IMR-90 (cell line): ENCODE measurements at regions not wholly inside any gene's neighbourhood (a gene's known extent, or its start where the extent isn't known, plus 50 kb on each side); places are given as distances from the start of the nearest gene placed in this dataset.

Experiments used
- BHLHE40 ChIP-seq: fragments of 150-350 bp; IDR thresholded peaks from 2 replicates; pipeline ENCODE4 v1.6.1; 2016; ENCODE audit warnings: mild to moderate bottlenecking, low read depth, low read length
- CEBPB ChIP-seq: IDR thresholded peaks from 2 replicates; pipeline ENCODE4 v1.6.1; 2012; ENCODE audit warnings: low read depth, low read length, improper control_type of control experiment
- MAFK ChIP-seq: IDR thresholded peaks from 2 replicates; pipeline ENCODE4 v1.6.1; 2012; ENCODE audit warnings: low read depth, low read length, improper control_type of control experiment
- MXI1 ChIP-seq: IDR thresholded peaks from 2 replicates; pipeline ENCODE4 v1.6.1; 2012; ENCODE audit warnings: low read depth, mild to moderate bottlenecking, low read length, moderate library complexity, borderline replicate concordance
- NFE2L2 ChIP-seq: fragments of 150-350 bp; IDR thresholded peaks from 2 replicates; pipeline ENCODE4 v1.6.1; 2016; ENCODE audit warnings: low read depth, mild to moderate bottlenecking, low read length
- POLR2A ChIP-seq: IDR thresholded peaks from 2 replicates; pipeline ENCODE4 v1.6.1; 2012; ENCODE audit warnings: mild to moderate bottlenecking, low read depth, low read length
- RAD21 ChIP-seq: IDR thresholded peaks from 2 replicates; pipeline ENCODE4 v1.6.1; 2012; ENCODE audit warnings: low read length, improper control_type of control experiment
- RCOR1 ChIP-seq: IDR thresholded peaks from 2 replicates; pipeline ENCODE4 v1.6.1; 2012; ENCODE audit warnings: mild to moderate bottlenecking, low read length, improper control_type of control experiment; ENCODE audit not compliant: insufficient replicate concordance
- RFX5 ChIP-seq: IDR thresholded peaks from 2 replicates; pipeline ENCODE4 v1.8.0; 2012; ENCODE audit warnings: low read depth, mild to moderate bottlenecking, low read length, moderate library complexity
- SMC3 ChIP-seq: fragments of 150-350 bp; IDR thresholded peaks from 2 replicates; pipeline ENCODE4 v1.6.1; 2016; ENCODE audit warnings: low read depth, mild to moderate bottlenecking, antibody characterized with exemption, low read length, moderate library complexity
- TF ChIP-seq, protein P1 (sequence below): conservative IDR thresholded peaks from 2 replicates; pipeline ENCODE4 v1.5.1; 2012; ENCODE audit warnings: mild to moderate bottlenecking, low read depth, low read length, improper control_type of control experiment
- TF ChIP-seq, protein P2 (sequence below): fragments of 150-350 bp; IDR thresholded peaks from 2 replicates; pipeline ENCODE4 v1.6.1; 2017; ENCODE audit warnings: mild to moderate bottlenecking, antibody characterized with exemption, low read length, low read depth
- TF ChIP-seq, protein P3 (sequence below): fragments of 150-350 bp; IDR thresholded peaks from 2 replicates; pipeline ENCODE4 v1.6.1; 2016; ENCODE audit warnings: low read depth, mild to moderate bottlenecking, low read length, moderate library complexity, borderline replicate concordance

DNA sequence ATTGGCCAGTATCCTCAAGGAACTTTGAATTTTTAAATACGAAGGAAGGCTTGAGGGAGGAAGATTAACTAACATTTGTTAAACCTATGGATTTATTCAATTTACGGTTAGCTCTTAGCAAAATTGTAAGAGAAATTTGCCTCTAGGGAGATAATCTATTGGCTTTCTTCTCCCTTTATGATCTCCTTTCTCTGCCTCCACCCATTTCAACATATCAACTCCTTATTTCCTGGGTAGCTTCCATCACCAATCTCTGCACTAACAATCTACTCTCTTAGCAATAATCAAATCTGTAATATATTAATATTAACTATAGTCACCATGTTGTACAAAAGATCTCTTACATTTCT is 233.9 kb upstream of the CSNK1A1L start:
- TF ChIP-seq, protein P1, sequence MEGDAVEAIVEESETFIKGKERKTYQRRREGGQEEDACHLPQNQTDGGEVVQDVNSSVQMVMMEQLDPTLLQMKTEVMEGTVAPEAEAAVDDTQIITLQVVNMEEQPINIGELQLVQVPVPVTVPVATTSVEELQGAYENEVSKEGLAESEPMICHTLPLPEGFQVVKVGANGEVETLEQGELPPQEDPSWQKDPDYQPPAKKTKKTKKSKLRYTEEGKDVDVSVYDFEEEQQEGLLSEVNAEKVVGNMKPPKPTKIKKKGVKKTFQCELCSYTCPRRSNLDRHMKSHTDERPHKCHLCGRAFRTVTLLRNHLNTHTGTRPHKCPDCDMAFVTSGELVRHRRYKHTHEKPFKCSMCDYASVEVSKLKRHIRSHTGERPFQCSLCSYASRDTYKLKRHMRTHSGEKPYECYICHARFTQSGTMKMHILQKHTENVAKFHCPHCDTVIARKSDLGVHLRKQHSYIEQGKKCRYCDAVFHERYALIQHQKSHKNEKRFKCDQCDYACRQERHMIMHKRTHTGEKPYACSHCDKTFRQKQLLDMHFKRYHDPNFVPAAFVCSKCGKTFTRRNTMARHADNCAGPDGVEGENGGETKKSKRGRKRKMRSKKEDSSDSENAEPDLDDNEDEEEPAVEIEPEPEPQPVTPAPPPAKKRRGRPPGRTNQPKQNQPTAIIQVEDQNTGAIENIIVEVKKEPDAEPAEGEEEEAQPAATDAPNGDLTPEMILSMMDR: no peak
- no peak for TF ChIP-seq RAD21
- TF ChIP-seq RFX5: no peak
- TF ChIP-seq MAFK: no peak
- no peak for TF ChIP-seq CEBPB
- no peak for TF ChIP-seq POLR2A
- TF ChIP-seq, protein P2, sequence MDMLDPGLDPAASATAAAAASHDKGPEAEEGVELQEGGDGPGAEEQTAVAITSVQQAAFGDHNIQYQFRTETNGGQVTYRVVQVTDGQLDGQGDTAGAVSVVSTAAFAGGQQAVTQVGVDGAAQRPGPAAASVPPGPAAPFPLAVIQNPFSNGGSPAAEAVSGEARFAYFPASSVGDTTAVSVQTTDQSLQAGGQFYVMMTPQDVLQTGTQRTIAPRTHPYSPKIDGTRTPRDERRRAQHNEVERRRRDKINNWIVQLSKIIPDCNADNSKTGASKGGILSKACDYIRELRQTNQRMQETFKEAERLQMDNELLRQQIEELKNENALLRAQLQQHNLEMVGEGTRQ: no peak
- no peak for TF ChIP-seq RCOR1
- no peak for TF ChIP-seq MXI1
- no peak for TF ChIP-seq NFE2L2
- TF ChIP-seq BHLHE40: no peak
- no peak for TF ChIP-seq SMC3
- TF ChIP-seq, protein P3, sequence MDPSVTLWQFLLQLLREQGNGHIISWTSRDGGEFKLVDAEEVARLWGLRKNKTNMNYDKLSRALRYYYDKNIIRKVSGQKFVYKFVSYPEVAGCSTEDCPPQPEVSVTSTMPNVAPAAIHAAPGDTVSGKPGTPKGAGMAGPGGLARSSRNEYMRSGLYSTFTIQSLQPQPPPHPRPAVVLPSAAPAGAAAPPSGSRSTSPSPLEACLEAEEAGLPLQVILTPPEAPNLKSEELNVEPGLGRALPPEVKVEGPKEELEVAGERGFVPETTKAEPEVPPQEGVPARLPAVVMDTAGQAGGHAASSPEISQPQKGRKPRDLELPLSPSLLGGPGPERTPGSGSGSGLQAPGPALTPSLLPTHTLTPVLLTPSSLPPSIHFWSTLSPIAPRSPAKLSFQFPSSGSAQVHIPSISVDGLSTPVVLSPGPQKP: no peak
